ENCODE measurements at regions not wholly inside any gene's neighbourhood (a gene's known extent, or its start where the extent isn't known, plus 50 kb on each side); places are given as distances from the start of the nearest gene placed in this dataset.
"Not testable (repeated sequence)": the region's sequence is repeated elsewhere in the genome, so short reads cannot be mapped to it uniquely, and the experiment has no call there.

DNA sequence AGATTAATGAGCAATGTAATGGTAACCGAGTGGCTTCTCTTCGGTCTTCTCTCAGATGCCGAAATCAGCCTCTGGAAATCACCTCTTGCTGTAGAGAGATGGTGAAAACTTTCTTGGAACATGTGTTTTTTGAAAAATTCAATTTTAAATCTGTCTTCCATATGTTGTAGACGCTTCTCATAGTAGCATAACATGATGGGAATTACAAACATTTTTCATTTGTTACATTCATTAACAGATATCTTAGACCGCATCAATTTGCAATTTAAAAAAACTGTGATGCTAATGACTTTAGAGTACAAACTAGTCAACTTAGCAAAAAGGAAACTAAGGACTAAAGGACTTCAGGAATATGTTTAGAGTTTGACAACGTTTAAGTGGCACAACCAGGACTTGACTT is 275.2 kb downstream of the ASXL3 start:
- no peak for DNase-seq

DNA sequence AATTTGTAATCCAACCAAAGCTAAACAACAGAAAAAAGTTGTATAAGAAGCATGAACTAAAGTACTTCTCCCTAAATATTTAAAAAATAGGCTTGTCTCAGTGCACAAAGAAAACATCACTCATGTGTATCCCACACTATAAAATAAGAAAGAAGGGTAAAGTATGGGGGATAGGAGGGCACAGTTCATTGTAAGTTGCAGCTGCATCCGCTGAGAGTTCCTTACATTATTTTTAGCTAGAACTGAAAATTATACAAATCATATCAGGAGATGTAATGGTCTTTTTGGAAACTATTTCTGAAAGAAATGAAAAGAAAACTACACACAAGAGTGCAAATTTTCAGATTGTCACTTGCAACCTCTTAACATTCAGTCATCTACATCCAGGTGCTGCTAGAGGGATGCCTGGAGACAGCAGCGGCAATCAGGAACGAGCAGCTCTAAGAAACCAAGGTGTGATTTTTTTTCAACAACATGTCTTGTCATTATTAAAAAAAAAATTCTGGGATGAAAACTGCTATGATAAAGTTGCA is 273.6 kb downstream of the ASXL3 start:
- DNase-seq, result no peak

DNA sequence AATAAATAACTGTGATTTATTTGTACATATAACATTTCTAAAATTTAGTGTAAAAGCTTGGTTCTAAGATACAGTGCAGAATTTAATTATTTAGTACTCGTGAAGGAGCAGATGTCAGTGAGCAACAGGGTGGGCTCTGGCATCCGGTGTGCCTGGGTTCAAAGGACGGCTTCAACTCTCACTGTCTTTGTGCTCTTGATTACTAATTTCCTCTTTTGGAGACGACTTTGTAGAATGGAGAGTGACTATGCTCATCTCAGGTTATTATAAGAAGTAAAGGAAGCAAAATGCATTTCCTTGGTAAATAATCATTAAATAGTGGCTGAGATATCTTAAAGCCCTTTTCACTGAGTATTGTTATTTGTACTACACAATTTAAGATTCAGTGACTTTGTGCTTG is 271.7 kb downstream of the ASXL3 start:
- no peak for DNase-seq

DNA sequence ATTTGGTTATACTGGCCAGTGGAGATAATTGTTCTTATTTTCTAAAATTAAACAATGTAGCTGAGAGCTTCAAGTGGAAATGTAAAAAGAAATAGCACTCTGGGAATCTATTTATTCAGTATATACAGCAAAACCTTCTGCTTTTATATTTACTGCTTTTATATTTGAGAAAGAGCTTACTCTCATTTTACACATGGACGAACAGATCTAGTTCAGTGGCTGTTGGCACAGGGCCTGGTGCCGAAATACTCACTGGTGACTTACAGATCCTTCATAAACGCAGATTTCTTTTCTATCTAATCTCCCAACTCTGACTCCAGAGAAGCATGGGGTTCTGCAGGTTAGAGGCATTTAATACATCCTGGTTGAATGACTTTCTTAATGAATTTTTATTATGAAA is 266.2 kb downstream of the ASXL3 start:
- no peak for DNase-seq

DNA sequence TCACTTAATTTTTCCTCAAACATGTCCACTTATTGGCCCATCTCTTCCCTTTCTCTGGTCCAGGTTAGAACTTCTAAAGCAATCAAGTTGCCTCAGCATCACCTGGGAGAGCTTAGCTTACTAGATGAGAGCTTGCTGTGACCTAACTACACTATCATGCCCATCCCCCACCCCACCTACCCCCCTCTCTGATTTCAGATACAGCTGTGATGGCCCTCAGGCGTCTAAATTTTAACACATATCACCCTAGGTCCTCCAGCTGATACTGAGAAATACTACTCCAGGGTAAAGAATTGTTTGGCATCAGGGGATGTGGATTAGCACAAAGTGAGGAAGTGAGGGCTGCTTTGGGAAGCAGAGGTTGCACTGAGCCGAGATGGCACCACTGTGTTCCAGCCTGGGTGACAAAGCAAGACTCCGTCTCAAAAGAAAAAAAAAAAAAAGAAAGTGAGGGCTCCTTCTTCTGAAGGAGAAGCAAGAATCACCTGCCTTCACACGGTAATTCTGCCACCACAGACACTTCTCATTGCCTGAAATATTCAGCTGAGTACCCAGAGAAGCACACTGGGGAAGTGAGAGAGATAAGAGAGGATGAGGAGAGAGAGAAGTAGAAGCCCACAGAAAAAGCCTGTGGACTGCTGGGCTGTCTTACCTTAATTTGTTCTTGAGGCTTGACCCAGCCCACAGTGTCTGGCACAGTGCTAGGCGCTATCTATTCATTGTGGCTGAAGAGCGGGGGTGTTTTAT is 263.4 kb downstream of the ASXL3 start:
- DNase-seq, result no peak

DNA sequence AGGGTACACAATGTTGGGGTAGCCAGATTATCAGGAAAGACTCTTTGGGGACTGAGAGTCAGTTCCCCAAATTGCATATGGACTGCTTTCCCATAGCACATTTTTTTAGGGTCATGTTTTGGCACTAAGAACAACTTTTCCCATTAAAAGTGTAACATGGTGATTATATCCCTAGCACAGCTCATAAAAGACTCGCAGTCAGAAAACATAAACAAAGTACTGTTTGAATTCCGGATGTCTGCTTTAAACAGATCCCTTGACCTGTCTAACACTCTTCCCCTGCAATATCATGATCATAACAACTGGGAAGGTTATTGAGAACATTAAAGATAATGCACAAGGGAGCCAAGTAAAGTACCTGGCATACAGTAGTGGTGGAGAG is 262.2 kb downstream of the ASXL3 start:
- no peak for DNase-seq

DNA sequence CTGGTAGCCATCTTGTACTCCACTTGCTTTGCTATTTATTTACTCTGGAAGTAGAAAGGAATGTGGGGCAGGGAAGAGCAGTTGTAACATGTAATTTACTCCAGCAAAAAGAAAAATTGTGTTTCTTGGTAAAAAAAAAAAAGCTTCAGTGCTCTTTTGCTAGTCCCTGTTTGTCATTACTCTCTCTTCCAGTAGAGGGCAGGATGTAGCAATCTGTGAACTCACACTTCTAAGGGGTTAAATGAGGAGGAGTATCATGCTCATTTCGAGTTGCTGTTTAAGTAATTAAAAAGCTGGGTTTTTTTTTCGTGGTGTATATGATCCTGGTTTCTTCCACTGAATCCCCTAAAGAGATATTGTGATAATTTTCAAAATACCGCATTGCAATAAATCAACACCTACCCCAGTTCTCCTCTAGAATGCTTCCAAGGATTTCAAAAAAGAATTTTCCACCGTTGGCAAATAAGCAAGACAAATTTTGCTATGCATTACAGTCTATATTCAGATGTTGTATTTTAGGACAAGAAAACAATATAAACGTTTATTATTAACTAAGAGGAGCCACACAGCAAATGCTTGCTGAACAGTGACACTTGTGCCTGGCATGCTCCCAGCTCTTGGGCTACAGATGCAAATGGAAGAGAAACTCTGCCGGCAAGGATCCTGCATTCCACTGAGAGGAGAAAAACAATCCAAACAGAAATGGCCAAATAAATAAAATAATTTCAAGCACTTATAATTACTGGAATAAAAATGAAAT is 261.6 kb downstream of the ASXL3 start:
- DNase-seq, result no peak

DNA sequence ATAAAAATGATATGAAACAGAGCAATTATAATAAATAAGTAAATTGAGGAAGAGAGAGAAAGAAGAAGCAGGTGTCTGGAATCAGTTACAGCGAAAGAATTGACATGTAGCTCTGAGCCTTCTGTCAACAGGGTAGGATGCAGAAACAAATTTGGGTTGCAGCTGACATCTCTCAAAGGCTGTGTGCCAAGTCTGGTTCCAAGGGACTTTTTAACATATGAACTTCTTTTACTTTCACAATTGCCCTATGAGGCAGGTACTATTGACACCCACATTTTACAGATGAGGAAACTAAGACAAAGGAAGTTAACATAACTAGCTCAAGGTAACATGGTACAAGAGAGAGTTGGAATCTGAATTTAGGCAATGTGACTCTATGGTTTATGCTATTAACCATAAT is 260.0 kb downstream of the ASXL3 start:
- no peak for DNase-seq

DNA sequence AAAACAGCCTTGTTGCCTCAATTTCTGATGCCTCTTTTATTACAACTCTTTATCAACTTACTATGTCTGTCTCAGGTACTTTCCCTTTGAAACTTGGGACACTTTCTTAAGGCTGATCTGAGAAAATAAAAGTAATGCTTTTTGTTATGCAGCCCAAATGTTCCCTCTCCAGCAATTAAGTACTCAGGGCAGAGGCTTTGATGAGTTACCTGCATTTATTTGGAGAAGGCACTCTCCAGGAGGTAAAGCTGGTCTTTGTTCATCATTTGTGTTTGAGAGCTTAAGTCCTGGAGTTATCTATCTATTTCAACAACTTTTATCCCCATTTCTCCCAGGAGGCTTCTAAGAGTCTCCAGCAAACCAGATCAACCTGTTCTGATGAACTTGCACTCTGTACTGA is 259.2 kb downstream of the ASXL3 start:
- DNase-seq, result no peak

DNA sequence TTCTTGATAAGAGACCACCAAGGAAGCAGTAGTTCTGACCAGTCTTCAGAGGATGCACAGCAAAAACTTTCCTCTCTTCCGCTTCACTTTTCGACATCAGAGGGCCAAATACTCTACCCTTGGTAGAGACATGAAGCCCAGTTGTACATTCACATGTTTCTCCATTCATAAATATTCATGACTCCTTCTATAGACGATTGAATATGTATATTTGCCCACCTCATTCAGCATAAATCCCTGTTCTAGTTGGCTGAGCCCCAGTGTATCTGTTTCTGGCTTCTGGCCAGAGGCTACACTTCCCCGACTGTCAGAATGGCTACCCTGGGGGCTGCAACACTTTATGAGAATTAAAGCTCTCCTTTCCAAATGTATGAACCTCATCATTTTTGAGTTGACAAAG is 258.5 kb downstream of the ASXL3 start:
- DNase-seq, result no peak

DNA sequence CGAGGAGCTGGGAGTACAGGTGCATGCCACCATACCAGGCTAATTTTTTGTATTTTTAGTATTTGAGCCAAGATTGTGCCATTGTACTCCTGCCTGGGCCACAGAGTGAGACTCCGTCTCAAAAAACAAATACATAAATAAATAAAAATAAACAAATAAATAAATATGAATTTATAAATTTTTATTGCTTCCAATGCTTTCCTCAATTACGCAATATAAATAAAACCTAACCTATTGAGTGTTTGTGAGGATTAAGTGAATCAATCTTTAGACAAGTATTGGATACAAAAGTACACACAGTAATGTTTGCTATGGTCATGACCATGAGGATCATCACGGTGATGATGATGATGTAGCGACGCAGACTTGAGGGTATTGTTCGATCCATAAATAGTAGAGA is 257.4 kb downstream of the ASXL3 start:
- no peak for DNase-seq

DNA sequence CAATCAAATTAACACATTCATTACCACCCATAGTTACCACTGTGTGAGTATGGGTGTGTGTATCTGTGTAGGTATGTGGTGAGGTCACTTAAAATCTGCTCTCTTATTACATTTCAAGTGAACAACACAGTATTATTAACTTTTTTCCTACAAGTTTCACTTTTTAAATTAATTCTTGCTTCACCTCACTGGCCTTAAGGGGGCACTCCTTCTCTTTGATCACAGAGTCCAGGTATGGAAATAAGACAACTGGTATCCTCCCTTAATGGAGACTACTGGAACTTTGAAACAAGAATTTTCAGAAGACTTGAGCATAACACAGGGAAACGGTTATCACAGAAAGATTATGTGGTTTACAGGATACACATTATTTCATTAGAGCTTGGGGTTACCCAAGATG is 255.8 kb downstream of the ASXL3 start:
- DNase-seq, result no peak

DNA sequence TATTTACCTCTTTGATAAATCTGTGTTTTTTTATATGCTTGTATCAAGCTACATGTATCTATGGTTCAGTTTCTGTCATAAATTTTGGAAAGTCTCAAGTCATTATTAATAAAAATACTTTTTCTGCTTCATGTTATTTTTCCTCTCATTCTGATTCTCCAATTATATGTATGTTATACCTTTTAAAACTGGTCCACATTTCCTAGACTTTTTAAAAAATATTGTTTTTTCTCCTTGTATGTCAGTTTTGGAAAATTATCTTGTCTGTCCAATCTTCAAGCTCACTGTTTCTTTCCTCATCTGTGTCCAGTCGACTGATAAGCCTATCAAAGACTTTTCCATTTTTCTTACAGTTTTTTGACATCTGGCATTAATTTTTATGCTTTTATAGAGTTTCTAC is 253.4 kb downstream of the ASXL3 start:
- no peak for DNase-seq

DNA sequence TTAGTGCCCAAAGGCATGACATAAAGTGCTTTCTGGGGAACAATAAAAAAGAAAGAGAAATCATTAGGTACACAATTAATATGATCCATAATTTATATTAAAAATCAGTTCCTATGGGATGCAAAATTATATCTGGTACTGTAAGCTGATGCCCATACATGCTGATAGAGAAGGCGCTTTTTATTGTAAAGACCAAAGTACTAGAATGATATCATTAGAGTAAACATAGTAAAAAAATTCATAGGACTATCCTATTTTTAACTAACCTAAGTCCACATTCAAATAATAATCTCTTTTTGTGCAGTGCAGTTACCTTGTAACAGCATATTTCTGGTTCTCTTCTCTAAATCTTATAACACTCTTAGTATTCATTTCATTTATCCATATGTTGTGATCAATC is 252.2 kb downstream of the ASXL3 start:
- DNase-seq, result no peak

DNA sequence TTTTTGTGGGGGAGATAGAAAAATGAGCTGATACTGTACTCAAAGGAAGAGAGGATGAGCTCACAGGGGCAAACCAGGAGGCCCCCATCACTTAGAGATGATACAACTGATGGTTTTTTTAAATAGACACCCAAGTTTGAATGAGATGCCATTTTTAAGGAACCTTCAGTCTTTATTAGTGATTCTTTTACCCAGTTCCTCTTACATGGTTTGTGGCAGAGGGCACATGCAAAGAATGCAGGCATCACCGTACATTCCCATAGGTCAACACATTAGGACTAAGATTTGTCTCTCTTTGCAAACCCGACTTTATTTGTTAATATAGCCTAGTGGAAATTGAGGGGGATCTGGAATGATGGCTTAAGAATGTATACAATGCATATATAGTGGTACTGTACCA is 250.9 kb downstream of the ASXL3 start:
- no peak for DNase-seq

DNA sequence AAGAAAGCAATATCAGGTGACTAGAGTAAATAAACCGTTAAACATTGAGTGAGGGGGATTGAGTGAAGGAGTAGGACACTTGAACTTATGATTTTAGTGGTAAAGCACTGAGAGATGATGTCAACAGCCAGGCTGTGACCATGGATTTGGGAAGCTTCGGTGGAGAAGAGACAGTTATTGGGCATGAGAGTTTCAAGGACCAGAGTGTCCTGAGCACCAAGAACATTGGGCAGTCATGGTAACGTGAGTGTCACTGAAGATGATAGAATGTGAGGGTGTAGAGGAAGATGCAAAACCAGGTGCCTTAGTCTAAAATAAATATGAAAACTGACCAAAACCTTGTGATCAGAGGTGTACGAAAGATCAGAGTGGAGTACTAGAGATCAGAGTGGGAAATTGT is 248.1 kb downstream of the ASXL3 start:
- no peak for DNase-seq

DNA sequence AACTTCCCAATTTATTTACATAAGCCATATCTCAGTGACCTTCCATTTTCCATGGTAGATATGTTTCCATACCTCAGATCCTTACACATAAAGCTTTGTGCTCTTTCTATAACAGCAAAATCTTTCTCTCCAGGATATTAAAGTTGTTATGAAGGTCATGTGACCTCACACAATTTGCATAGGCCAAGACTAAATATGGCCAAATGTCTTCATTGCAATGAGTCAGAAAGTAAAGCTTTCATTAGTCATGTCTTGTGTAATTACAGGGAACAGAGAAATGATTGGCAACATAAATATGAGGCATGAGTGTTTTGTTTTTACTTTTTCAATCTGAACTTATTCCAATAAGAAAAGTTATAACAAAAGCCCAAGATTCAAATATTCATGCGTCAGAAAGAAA is 243.5 kb downstream of the ASXL3 start:
- no peak for DNase-seq

DNA sequence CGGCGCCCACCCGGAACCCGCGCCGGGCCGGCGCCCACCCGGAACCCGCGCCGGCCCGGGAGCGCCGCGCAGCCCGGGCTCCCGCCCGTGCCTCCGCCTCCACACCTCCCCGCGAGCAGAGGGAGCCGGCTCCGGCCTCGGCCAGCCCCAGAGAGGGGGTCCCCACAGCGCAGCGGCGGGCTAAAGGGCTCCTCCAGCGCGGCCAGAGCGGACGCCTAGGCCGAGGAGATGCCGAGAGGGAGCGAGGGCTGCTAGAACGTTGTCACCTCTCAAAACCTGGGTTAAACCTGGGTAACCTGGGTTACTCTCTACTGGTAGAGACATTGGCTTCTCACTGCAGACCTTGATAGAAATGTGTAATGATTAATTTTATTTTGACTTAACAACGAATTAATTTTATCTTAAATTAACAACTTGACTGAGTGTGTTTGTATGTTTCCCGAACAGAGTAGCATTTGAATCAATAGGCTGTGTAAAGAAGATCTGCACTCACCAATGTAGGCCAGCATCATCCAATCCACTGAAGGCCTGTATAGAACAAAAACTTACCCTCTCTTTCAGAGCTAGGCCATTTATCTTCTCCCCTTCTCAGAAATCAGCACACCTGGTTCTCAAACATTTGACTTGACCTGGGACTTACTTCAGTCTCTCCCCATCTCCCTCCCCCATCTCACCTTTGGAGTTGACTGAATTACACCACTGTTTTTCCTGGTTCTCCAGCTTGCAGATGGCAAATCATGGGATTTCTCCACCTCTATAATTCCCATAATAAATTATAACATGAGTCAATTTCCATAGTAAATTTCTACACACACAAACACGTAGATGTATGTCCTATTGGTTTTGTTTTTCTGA is 242.7 kb downstream of the ASXL3 start:
- DNase-seq, result no peak

DNA sequence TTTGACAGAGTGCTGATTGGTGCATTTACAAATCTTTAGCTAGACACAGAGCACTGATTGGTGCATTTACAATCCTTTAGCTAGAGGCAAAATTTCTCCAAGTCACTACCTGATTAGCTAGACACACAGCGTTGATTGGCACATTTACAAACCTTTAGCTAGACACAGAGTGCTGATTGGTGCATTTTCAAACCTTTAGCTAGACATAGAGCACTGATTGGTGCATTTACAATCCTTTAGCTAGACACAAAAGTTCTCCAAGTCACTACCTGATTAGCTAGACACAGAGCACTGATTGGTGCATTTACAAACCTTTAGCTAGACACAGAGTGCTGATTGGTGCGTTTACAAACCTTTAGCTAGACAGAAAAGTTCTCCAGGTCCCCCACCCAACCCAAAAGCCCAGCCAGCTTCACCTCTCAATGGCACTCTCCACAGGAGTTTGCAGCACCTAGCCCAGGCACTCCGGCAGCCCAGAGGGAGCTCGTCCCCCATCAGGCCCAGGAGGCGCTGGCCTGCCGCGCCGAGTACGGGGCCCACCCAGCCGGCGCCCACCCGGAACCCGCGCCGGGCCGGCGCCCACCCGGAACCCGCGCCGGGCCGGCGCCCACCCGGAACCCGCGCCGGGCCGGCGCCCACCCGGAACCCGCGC is 241.8 kb downstream of the ASXL3 start:
- not testable (repeated sequence) for DNase-seq

DNA sequence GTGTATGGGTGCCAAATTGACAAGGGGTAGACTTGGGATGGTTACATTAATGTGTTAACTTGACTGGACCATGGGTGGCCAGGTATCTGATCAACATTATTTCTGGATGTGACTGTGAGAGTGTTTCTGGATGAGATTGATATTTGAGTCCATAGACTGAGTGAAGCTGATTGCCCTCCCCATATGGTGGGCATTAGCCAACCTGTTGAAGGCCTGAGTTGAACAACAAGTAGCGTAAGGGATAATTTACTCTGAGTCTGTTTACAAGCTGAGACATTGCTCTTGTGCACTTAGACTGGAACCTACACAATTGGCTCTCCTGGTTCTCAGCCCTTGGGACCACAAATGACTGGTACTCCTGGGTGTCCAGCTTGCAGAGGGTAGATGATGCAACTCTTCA is 240.1 kb downstream of the ASXL3 start:
- DNase-seq, result no peak

DNA sequence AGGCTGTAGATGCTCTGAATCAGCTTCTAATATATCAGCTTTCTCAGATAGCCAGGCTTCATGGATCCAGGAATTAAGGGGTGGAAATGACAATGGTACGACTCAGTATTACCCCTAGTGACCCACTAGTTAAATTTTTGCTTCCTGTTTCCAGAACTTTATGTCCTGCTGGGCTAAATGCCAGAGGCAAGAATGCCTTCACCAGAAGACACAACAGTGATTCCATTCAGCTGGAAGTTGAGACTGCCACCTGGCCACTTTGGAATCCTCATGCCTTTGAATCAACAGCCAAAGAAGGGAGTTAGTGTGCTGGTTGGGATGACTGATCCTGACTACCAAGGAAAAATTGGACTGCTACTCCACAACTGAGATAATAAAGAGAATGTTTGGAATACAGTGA is 239.1 kb downstream of the ASXL3 start:
- no peak for DNase-seq

DNA sequence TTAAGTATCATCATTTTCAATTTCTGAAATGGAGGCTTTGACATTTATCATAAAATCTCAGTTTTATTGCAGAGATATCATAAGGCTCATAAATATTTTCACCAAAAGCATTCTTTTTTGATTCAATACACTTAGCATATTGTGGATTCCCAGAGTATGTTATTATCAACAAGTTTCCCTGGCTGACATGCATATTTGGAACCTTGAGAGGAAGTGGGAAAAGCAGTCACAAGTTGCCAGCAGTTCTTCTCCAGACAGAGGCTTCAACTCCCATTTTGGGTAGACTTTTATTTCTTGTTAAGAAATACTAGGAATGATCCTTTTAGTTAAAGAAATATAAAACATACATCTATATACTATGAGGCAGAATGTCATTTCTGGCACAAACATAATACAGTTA is 236.5 kb downstream of the ASXL3 start:
- DNase-seq, result no peak

DNA sequence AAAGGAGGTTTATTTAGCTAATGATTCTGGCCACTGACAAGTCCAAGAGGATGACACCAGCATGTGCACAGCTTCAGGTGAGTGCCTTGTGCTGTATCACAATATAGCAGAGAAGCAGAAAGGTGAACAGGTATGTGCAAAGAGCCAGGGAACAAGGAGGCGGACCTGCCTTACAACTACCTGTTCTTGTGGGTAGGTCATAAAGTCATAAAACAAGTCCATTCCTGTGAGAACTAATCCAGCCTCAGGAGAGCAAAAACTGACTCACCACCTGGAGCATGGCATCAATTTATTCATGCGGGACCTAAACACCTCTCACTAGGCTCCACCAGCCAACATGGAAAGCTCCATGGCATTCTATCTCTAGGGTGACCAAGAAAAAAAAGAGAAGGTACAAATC is 234.2 kb downstream of the ASXL3 start:
- no peak for DNase-seq
